Caco-2 (cell line): ENCODE measurements at regions not wholly inside any gene's neighbourhood (a gene's known extent, or its start where the extent isn't known, plus 50 kb on each side); places are given as distances from the start of the nearest gene placed in this dataset.

Source experiments
- BruUV-seq: library from RNA; stranded (reverse); fragments of 400-500 nt; replicated peaks from 2 replicates; lab custom pipeline; 2021; lab: Mats Ljungman, UMichigan
- CTCF ChIA-PET: fragments of 300-600 bp; sonication (Branson Sonifier 250); formaldehyde crosslinking; loops from one replicate; lab custom pipeline; 2022; ENCODE audit warnings: antibody characterized with exemption; lab: Charles Lee
- POLR2A ChIA-PET: fragments of 300-600 bp; sonication (Branson Sonifier 250); formaldehyde crosslinking; loops from one replicate; lab custom pipeline; 2022; ENCODE audit warnings: antibody characterized with exemption; lab: Charles Lee
- DNase-seq, 2 experiments: peaks; one replicate each; pipeline versions ENCODE4 v3.0.0 to v3.0.0-alpha.2; 2020 to 2022
- H3K27me3 ChIP-seq: replicated peaks from 2 replicates; pipeline ENCODE4 v1.6.0; 2011; ENCODE audit warnings: low read length; ENCODE audit not compliant: control insufficient read depth, insufficient read depth
- H3K36me3 ChIP-seq: 2 replicates; pipeline ENCODE4 v1.5.1; 2011; ENCODE audit warnings: low read length; ENCODE audit not compliant: control insufficient read depth, insufficient read depth
- H3K4me1 ChIP-seq: fragments of 250-450 bp; sonication (Bioruptor Pico); 2 replicates; pipeline ENCODE4 v1.5.1; 2020; ENCODE audit warnings: mild to moderate bottlenecking
- H3K4me3 ChIP-seq: 2 replicates; pipeline ENCODE4 v1.5.1; 2011; ENCODE audit warnings: low read depth, mild to moderate bottlenecking, control low read depth, low read length
- H3K9me3 ChIP-seq: fragments of 250-450 bp; sonication (Bioruptor Pico); 2 replicates; pipeline ENCODE4 v1.5.1; 2020; ENCODE audit warnings: mild to moderate bottlenecking, moderate library complexity
- H3K27ac Mint-ChIP-seq: one replicate; pipeline ENCODE4 v1.8.0; 2022; ENCODE audit warnings: mixed read lengths; ENCODE audit not compliant: unreplicated experiment
- H3K27me3 Mint-ChIP-seq: one replicate; pipeline ENCODE4 v1.8.0; 2022; ENCODE audit warnings: mixed read lengths; ENCODE audit not compliant: insufficient read depth, unreplicated experiment
- H3K36me3 Mint-ChIP-seq: one replicate; pipeline ENCODE4 v1.8.0; 2022; ENCODE audit warnings: mild to moderate bottlenecking, mixed read lengths; ENCODE audit not compliant: insufficient read depth, unreplicated experiment
- H3K4me1 Mint-ChIP-seq: one replicate; pipeline ENCODE4 v1.8.0; 2022; ENCODE audit warnings: low read depth, mixed read lengths; ENCODE audit not compliant: unreplicated experiment
- H3K4me3 Mint-ChIP-seq: one replicate; pipeline ENCODE4 v1.8.0; 2022; ENCODE audit warnings: mild to moderate bottlenecking, moderate library complexity, mixed read lengths; ENCODE audit not compliant: unreplicated experiment
- H3K9me3 Mint-ChIP-seq: one replicate; pipeline ENCODE4 v1.8.0; 2022; ENCODE audit warnings: mixed read lengths; ENCODE audit not compliant: unreplicated experiment
- CTCF ChIP-seq, 2 experiments: fragments of 200-600 bp in 1 of 2; IDR thresholded peaks; 1 replicate in 1 of 2; 2 replicates in 1 of 2; pipeline versions ENCODE4 v1.5.1 to v1.8.0; 2011 to 2022; ENCODE audit warnings: antibody characterized with exemption in 1 of 2, control low read depth in 1 of 2, inconsistent platforms in 1 of 2, low read depth in 1 of 2, low read length in 1 of 2, mild to moderate bottlenecking in 1 of 2, moderate library complexity in 1 of 2; ENCODE audit not compliant: insufficient read depth in 1 of 2, severe bottlenecking in 1 of 2, unreplicated experiment in 1 of 2
- intact Hi-C: fragments of 100-400 bp; cut with micrococcal nuclease; formaldehyde crosslinking; loops from one replicate; pipeline ENCODE4 v1.10.0; 2022; ENCODE audit not compliant: unreplicated experiment

- no peak for TF ChIP-seq CTCF (IDR thresholded peaks at IDR 0.05; ENCODE audit: insufficient read depth in 1 of 2, low read depth in 1 of 2, low read length in 1 of 2, severe bottlenecking in 1 of 2, unreplicated experiment in 1 of 2)
- Mint-ChIP-seq H3K36me3 (no peaks in the 10 kb centered on the region), H3K27me3 (no peaks in the 10 kb centered on the region), H3K9me3 (no peaks in the 10 kb centered on the region), H3K27ac (no peak overlapping the region), H3K4me1 (no peaks in the 10 kb centered on the region), H3K4me3 (no peak overlapping the region)
- no peaks in the 10 kb centered on the region for H3K27me3 ChIP-seq
- H3K9me3 ChIP-seq: no peaks in the 10 kb centered on the region
- POLR2A ChIA-PET: no interaction called here
- no peaks in the 10 kb centered on the region for H3K4me1 ChIP-seq
- CTCF ChIA-PET: no interaction called here
- no peak overlapping the region for H3K4me3 ChIP-seq
- no peak for DNase-seq
- no TSS peak for BruUV-seq
- intact Hi-C loops: no loop called here
- no peaks in the 10 kb centered on the region for H3K36me3 ChIP-seq
These were observed 1728.3 kb downstream of the PLA2G4A start for GRCh38 chr1:188557053-188557452.

GRCh38 chr1:188582911-188583532, 1754.3 kb downstream of the PLA2G4A start:
- no peaks in the 10 kb centered on the region for H3K4me1 Mint-ChIP-seq
- H3K27me3 Mint-ChIP-seq: no peaks in the 10 kb centered on the region
- H3K27me3 ChIP-seq: no peaks in the 10 kb centered on the region
- H3K36me3 ChIP-seq: no peaks in the 10 kb centered on the region
- BruUV-seq: no TSS peak
- no peak overlapping the region for H3K4me3 ChIP-seq
- ChIA-PET POLR2A (no interaction called here), CTCF (no interaction called here)
- H3K36me3 Mint-ChIP-seq: no peaks in the 10 kb centered on the region
- no peak overlapping the region for H3K4me3 Mint-ChIP-seq
- intact Hi-C loops: no loop called here
- H3K9me3 Mint-ChIP-seq: no peaks in the 10 kb centered on the region
- no peaks in the 10 kb centered on the region for H3K4me1 ChIP-seq
- TF ChIP-seq CTCF (IDR thresholded peaks at IDR 0.05; ENCODE audit: insufficient read depth in 1 of 2, low read depth in 1 of 2, low read length in 1 of 2, severe bottlenecking in 1 of 2, unreplicated experiment in 1 of 2): no peak
- DNase-seq: no peak
- H3K9me3 ChIP-seq: no peaks in the 10 kb centered on the region
- H3K27ac Mint-ChIP-seq: no peak overlapping the region

GRCh38 chr1:188584119-188584518, 1755.4 kb downstream of the PLA2G4A start:
- H3K4me1 ChIP-seq: no peaks in the 10 kb centered on the region
- ChIA-PET CTCF (no interaction called here), POLR2A (no interaction called here)
- H3K27me3 ChIP-seq: no peaks in the 10 kb centered on the region
- intact Hi-C loops: no loop called here
- Mint-ChIP-seq H3K27me3 (no peaks in the 10 kb centered on the region), H3K36me3 (no peaks in the 10 kb centered on the region), H3K27ac (no peak overlapping the region), H3K9me3 (no peaks in the 10 kb centered on the region), H3K4me1 (no peaks in the 10 kb centered on the region), H3K4me3 (no peak overlapping the region)
- no peaks in the 10 kb centered on the region for H3K9me3 ChIP-seq
- no peak overlapping the region for H3K4me3 ChIP-seq
- DNase-seq: no peak
- BruUV-seq: no TSS peak
- no peaks in the 10 kb centered on the region for H3K36me3 ChIP-seq
- no peak for TF ChIP-seq CTCF (IDR thresholded peaks at IDR 0.05; ENCODE audit: insufficient read depth in 1 of 2, low read depth in 1 of 2, low read length in 1 of 2, severe bottlenecking in 1 of 2, unreplicated experiment in 1 of 2)
